HepG2 (cell line): ENCODE measurements at regions not wholly inside any gene's neighbourhood (a gene's known extent, or its start where the extent isn't known, plus 50 kb on each side); places are given as distances from the start of the nearest gene placed in this dataset.
A peak's percentile ranks its signal among the peaks of the same experiment; 100 is the strongest.

Experiments
- AHDC1 ChIP-seq: sonication (generic); formaldehyde crosslinking; IDR thresholded peaks from 2 replicates; pipeline ENCODE4 v1.5.1; 2020; ENCODE audit warnings: mild to moderate bottlenecking, missing genetic modification reagents, borderline replicate concordance
- AHR ChIP-seq: IDR thresholded peaks from 2 replicates; pipeline ENCODE4 v1.6.1; 2018; ENCODE audit warnings: missing genetic modification reagents, missing compliant biosample characterization
- ATM ChIP-seq: fragments of 450-650 bp; IDR thresholded peaks from 2 replicates; pipeline ENCODE4 v1.7.1; 2017; ENCODE audit warnings: mild to moderate bottlenecking, borderline replicate concordance
- CREM ChIP-seq, 2 experiments: sonication (generic) in 1 of 2; formaldehyde crosslinking in 1 of 2; IDR thresholded peaks; 2 replicates each; pipeline versions ENCODE4 v1.4.0 to v1.6.1; 2016 to 2020; ENCODE audit warnings: antibody characterized with exemption in 1 of 2, mild to moderate bottlenecking in 1 of 2, missing genetic modification reagents in 1 of 2
- HNRNPK ChIP-seq: fragments of 200-400 bp; formaldehyde crosslinking; IDR thresholded peaks from 2 replicates; pipeline ENCODE4 v1.6.1; 2018; ENCODE audit warnings: low read length, low read depth, moderate library complexity, mild to moderate bottlenecking; ENCODE audit not compliant: poor library complexity, severe bottlenecking
- RBAK ChIP-seq: sonication (generic); formaldehyde crosslinking; IDR thresholded peaks from 2 replicates; pipeline ENCODE4 v1.5.1; 2020; ENCODE audit warnings: mild to moderate bottlenecking, missing genetic modification reagents
- RELA ChIP-seq: sonication (generic); formaldehyde crosslinking; IDR thresholded peaks from 2 replicates; pipeline ENCODE4 v1.4.0; 2020; ENCODE audit warnings: missing genetic modification reagents
- TCF7 ChIP-seq: sonication (generic); IDR thresholded peaks from 2 replicates; pipeline ENCODE4 v1.6.1; 2016; ENCODE audit warnings: antibody characterized with exemption, low read depth
- ZBTB7A ChIP-seq: sonication (generic); formaldehyde crosslinking; IDR thresholded peaks from 2 replicates; pipeline ENCODE4 v1.8.0; 2022; ENCODE audit warnings: mild to moderate bottlenecking, missing genetic modification reagents
- ZFP36L2 ChIP-seq: sonication (generic); formaldehyde crosslinking; IDR thresholded peaks from 2 replicates; pipeline ENCODE4 v1.4.0; 2020; ENCODE audit warnings: missing genetic modification reagents
- ZNF17 ChIP-seq: sonication (generic); formaldehyde crosslinking; IDR thresholded peaks from 2 replicates; pipeline ENCODE4 v1.5.0; 2020; ENCODE audit warnings: mild to moderate bottlenecking, missing genetic modification reagents
- ZNF232 ChIP-seq: sonication (generic); formaldehyde crosslinking; IDR thresholded peaks from 2 replicates; pipeline ENCODE4 v1.4.0; 2020; ENCODE audit warnings: missing genetic modification reagents, borderline replicate concordance
- ZNF75D ChIP-seq: sonication (generic); formaldehyde crosslinking; IDR thresholded peaks from 2 replicates; pipeline ENCODE4 v1.8.1; 2023; ENCODE audit warnings: missing genetic modification reagents, mild to moderate bottlenecking, borderline replicate concordance
- TF ChIP-seq, protein P1 (sequence below): sonication (generic); formaldehyde crosslinking; IDR thresholded peaks from 2 replicates; pipeline ENCODE4 v1.4.0; 2020; ENCODE audit warnings: missing genetic modification reagents
- TF ChIP-seq, protein P2 (sequence below): sonication (generic); formaldehyde crosslinking; IDR thresholded peaks from 2 replicates; pipeline ENCODE4 v1.8.0; 2022; ENCODE audit warnings: missing genetic modification reagents, mild to moderate bottlenecking, moderate library complexity, borderline replicate concordance
- TF ChIP-seq, protein P3 (sequence below): sonication (generic); formaldehyde crosslinking; IDR thresholded peaks from 2 replicates; pipeline ENCODE4 v1.8.0; 2022; ENCODE audit warnings: missing genetic modification reagents, mild to moderate bottlenecking, borderline replicate concordance

GRCh38 chr15:53434174-53434678 lies 325.2 kb downstream of the WDR72 start (continued):
- TF ChIP-seq, protein P1, sequence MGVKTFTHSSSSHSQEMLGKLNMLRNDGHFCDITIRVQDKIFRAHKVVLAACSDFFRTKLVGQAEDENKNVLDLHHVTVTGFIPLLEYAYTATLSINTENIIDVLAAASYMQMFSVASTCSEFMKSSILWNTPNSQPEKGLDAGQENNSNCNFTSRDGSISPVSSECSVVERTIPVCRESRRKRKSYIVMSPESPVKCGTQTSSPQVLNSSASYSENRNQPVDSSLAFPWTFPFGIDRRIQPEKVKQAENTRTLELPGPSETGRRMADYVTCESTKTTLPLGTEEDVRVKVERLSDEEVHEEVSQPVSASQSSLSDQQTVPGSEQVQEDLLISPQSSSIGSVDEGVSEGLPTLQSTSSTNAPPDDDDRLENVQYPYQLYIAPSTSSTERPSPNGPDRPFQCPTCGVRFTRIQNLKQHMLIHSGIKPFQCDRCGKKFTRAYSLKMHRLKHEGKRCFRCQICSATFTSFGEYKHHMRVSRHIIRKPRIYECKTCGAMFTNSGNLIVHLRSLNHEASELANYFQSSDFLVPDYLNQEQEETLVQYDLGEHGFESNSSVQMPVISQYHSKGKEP = no peak
- TF ChIP-seq CREM (IDR thresholded peaks at IDR 0.05) = peak; percentile 78
- TF ChIP-seq CREM (CRISPR knock-in tag; IDR thresholded peaks at IDR 0.05) = no peak
- TF ChIP-seq AHR (CRISPR knock-in tag) = no peak; the same call in 1 of the 2 replicates
- no peak; the same call in 1 of the 2 replicates for TF ChIP-seq ZNF232 (CRISPR knock-in tag)
- peak; percentile 70 for TF ChIP-seq TCF7
- no peak for TF ChIP-seq ZNF17 (CRISPR knock-in tag)
- TF ChIP-seq, protein P2, sequence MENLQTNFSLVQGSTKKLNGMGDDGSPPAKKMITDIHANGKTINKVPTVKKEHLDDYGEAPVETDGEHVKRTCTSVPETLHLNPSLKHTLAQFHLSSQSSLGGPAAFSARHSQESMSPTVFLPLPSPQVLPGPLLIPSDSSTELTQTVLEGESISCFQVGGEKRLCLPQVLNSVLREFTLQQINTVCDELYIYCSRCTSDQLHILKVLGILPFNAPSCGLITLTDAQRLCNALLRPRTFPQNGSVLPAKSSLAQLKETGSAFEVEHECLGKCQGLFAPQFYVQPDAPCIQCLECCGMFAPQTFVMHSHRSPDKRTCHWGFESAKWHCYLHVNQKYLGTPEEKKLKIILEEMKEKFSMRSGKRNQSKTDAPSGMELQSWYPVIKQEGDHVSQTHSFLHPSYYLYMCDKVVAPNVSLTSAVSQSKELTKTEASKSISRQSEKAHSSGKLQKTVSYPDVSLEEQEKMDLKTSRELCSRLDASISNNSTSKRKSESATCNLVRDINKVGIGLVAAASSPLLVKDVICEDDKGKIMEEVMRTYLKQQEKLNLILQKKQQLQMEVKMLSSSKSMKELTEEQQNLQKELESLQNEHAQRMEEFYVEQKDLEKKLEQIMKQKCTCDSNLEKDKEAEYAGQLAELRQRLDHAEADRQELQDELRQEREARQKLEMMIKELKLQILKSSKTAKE (CRISPR knock-in tag) = peak; percentile 84
- TF ChIP-seq ATM = no peak
- TF ChIP-seq ZNF75D (CRISPR knock-in tag) = no peak
- no peak for TF ChIP-seq HNRNPK
- TF ChIP-seq RBAK (CRISPR knock-in tag) = no peak
- no peak for TF ChIP-seq RELA (CRISPR knock-in tag)
- TF ChIP-seq, protein P3, sequence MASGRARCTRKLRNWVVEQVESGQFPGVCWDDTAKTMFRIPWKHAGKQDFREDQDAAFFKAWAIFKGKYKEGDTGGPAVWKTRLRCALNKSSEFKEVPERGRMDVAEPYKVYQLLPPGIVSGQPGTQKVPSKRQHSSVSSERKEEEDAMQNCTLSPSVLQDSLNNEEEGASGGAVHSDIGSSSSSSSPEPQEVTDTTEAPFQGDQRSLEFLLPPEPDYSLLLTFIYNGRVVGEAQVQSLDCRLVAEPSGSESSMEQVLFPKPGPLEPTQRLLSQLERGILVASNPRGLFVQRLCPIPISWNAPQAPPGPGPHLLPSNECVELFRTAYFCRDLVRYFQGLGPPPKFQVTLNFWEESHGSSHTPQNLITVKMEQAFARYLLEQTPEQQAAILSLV = no peak
- no peak for TF ChIP-seq ZFP36L2 (CRISPR knock-in tag)
- no peak for TF ChIP-seq ZBTB7A (CRISPR knock-in tag)
- peak; percentile 92 for TF ChIP-seq AHDC1 (CRISPR knock-in tag)
